WTC11 (cell line): ENCODE measurements at regions not wholly inside any gene's neighbourhood (a gene's known extent, or its start where the extent isn't known, plus 50 kb on each side); places are given as distances from the start of the nearest gene placed in this dataset.

ENCODE experiments used
- ATAC-seq: fragments of 200-7000 bp; cut with Tn5 transposase; 2 replicates; pipeline ENCODE4 v1.10.0; 2021; ENCODE audit warnings: mild to moderate bottlenecking, moderate library complexity
- CTCF ChIA-PET: fragments of 300-600 bp; sonication (Branson Sonifier 250); formaldehyde crosslinking; loops from one replicate; lab custom pipeline; 2021; ENCODE audit warnings: antibody characterized with exemption; lab: Charles Lee
- POLR2A ChIA-PET: fragments of 350-600 bp; sonication (Branson Sonifier 250); formaldehyde crosslinking; loops from one replicate; lab custom pipeline; 2021; ENCODE audit warnings: antibody characterized with exemption; lab: Charles Lee
- DNase-seq: peaks from one replicate; pipeline ENCODE4 v3.0.0; 2021; ENCODE audit warnings: low spot score
- H3K27ac Mint-ChIP-seq: 2 replicates; pipeline ENCODE4 v1.8.0; 2021; ENCODE audit warnings: mixed read lengths
- H3K27me3 Mint-ChIP-seq: 2 replicates; pipeline ENCODE4 v1.8.0; 2021; ENCODE audit warnings: low read depth, mild to moderate bottlenecking, moderate library complexity, mixed read lengths
- H3K36me3 Mint-ChIP-seq: 2 replicates; pipeline ENCODE4 v1.8.0; 2021; ENCODE audit warnings: mixed read lengths
- H3K4me1 Mint-ChIP-seq: 2 replicates; pipeline ENCODE4 v1.8.0; 2022; ENCODE audit warnings: mixed read lengths
- H3K4me3 Mint-ChIP-seq: 2 replicates; pipeline ENCODE4 v1.8.0; 2021; ENCODE audit warnings: mild to moderate bottlenecking, moderate library complexity, mixed read lengths
- H3K9me3 Mint-ChIP-seq: 2 replicates; pipeline ENCODE4 v1.8.0; 2021; ENCODE audit warnings: mixed read lengths
- ELF4 ChIP-seq: sonication (generic); formaldehyde crosslinking; IDR thresholded peaks from 2 replicates; pipeline ENCODE4 v1.8.1; 2022; ENCODE audit warnings: low read depth, mild to moderate bottlenecking, moderate library complexity, missing genetic modification reagents
- FOXK1 ChIP-seq: sonication (generic); formaldehyde crosslinking; IDR thresholded peaks from 2 replicates; pipeline ENCODE4 v1.8.0; 2022; ENCODE audit warnings: mild to moderate bottlenecking, moderate library complexity, missing genetic modification reagents
- GABPB1 ChIP-seq: sonication (generic); formaldehyde crosslinking; IDR thresholded peaks from 2 replicates; pipeline ENCODE4 v1.8.1; 2023; ENCODE audit warnings: mild to moderate bottlenecking, missing genetic modification reagents
- GRHL2 ChIP-seq: fragments of 250-450 bp; sonication (Bioruptor Pico); IDR thresholded peaks from 2 replicates; pipeline ENCODE4 v1.8.0; 2022; ENCODE audit warnings: mild to moderate bottlenecking, moderate library complexity; ENCODE audit not compliant: insufficient replicate concordance, severe bottlenecking
- IRF2 ChIP-seq: sonication (generic); formaldehyde crosslinking; IDR thresholded peaks from 2 replicates; pipeline ENCODE4 v1.8.0; 2022; ENCODE audit warnings: low read depth, missing genetic modification reagents, borderline replicate concordance
- JAZF1 ChIP-seq: fragments of 250-450 bp; sonication (Bioruptor Pico); IDR thresholded peaks from 2 replicates; pipeline ENCODE4 v1.9.0; 2021; ENCODE audit warnings: moderate library complexity, mild to moderate bottlenecking, inconsistent platforms
- JUN ChIP-seq: sonication (generic); formaldehyde crosslinking; IDR thresholded peaks from 2 replicates; pipeline ENCODE4 v1.8.0; 2023; ENCODE audit warnings: mild to moderate bottlenecking, missing genetic modification reagents
- MYBL2 ChIP-seq: sonication (generic); formaldehyde crosslinking; IDR thresholded peaks from 2 replicates; pipeline ENCODE4 v1.8.1; 2023; ENCODE audit warnings: mild to moderate bottlenecking, moderate library complexity, missing genetic modification reagents
- NR2C2 ChIP-seq: sonication (generic); formaldehyde crosslinking; IDR thresholded peaks from 2 replicates; pipeline ENCODE4 v1.8.0; 2022; ENCODE audit warnings: mild to moderate bottlenecking, missing genetic modification reagents
- OVOL2 ChIP-seq: fragments of 250-450 bp; sonication (Bioruptor Pico); IDR thresholded peaks from 2 replicates; pipeline ENCODE4 v1.9.0; 2021; ENCODE audit warnings: mild to moderate bottlenecking, borderline replicate concordance
- SP1 ChIP-seq: sonication (generic); formaldehyde crosslinking; conservative IDR thresholded peaks from 2 replicates; pipeline ENCODE4 v1.8.1; 2022; ENCODE audit warnings: missing genetic modification reagents
- TCF7 ChIP-seq: sonication (generic); formaldehyde crosslinking; IDR thresholded peaks from 2 replicates; pipeline ENCODE4 v1.8.0; 2022; ENCODE audit warnings: mild to moderate bottlenecking, low read depth, missing genetic modification reagents, moderate library complexity
- TEAD4 ChIP-seq: sonication (generic); formaldehyde crosslinking; IDR thresholded peaks from 2 replicates; pipeline ENCODE4 v1.8.0; 2022; ENCODE audit warnings: mild to moderate bottlenecking, missing genetic modification reagents
- TP53 ChIP-seq: sonication (generic); formaldehyde crosslinking; IDR thresholded peaks from 2 replicates; pipeline ENCODE4 v1.8.1; 2023; ENCODE audit warnings: mild to moderate bottlenecking, missing genetic modification reagents
- TF ChIP-seq, protein P1 (sequence below): sonication (generic); formaldehyde crosslinking; IDR thresholded peaks from 2 replicates; pipeline ENCODE4 v1.8.1; 2023; ENCODE audit warnings: mild to moderate bottlenecking, missing genetic modification reagents
- TF ChIP-seq, protein P2 (sequence below): sonication (generic); formaldehyde crosslinking; IDR thresholded peaks from 2 replicates; pipeline ENCODE4 v1.8.0; 2023; ENCODE audit warnings: missing genetic modification reagents
- TF ChIP-seq, protein P3 (sequence below): fragments of 250-450 bp; sonication (Bioruptor Pico); conservative IDR thresholded peaks from 2 replicates; pipeline ENCODE4 v1.9.0; 2021; ENCODE audit warnings: mild to moderate bottlenecking
- TF ChIP-seq, protein P4 (sequence below): sonication (generic); formaldehyde crosslinking; IDR thresholded peaks from 2 replicates; pipeline ENCODE4 v1.8.1; 2022; ENCODE audit warnings: mild to moderate bottlenecking, missing genetic modification reagents, moderate library complexity, borderline replicate concordance
- TF ChIP-seq, protein P5 (sequence below): sonication (generic); formaldehyde crosslinking; IDR thresholded peaks from 2 replicates; pipeline ENCODE4 v1.8.1; 2023; ENCODE audit warnings: mild to moderate bottlenecking, missing genetic modification reagents, borderline replicate concordance

DNA sequence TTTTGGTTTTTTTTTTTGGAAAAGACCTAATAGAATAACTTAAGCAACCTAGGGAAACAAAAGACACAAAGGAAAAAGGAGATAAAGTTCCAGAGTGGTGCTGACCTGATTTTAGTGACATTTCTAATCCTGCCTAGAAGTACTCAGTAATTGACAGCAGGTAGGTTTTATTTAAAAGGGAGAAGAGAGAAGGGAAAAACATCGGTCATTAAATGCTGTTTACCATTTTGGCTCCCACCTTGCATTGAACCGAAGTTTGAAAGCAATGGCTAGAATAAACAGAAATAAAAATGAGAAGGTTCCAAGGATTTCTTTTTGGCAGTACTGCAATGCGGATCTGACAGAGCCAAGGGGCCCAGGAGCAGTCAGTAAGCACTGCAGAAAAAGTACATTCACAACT, 115.8 kb upstream of the MAOA start:
- Mint-ChIP-seq H3K4me3 (no peak overlapping the region), H3K9me3 (peaks cover 10% of the 10 kb centered on the region)
- no peak for DNase-seq
- TF ChIP-seq ELF4 (CRISPR knock-in tag) (no peak), TEAD4 (CRISPR knock-in tag) (no peak), GABPB1 (CRISPR knock-in tag) (no peak), TCF7 (CRISPR knock-in tag) (no peak), GRHL2 (CRISPR knock-in tag) (no peak), JUN (CRISPR knock-in tag) (no peak), FOXK1 (CRISPR knock-in tag) (no peak), JAZF1 (CRISPR knock-in tag) (no peak), IRF2 (CRISPR knock-in tag) (no peak), NR2C2 (no peak), TP53 (CRISPR knock-in tag) (no peak), OVOL2 (no peak), SP1 (no peak), MYBL2 (CRISPR knock-in tag) (no peak)
- TF ChIP-seq, protein P1, sequence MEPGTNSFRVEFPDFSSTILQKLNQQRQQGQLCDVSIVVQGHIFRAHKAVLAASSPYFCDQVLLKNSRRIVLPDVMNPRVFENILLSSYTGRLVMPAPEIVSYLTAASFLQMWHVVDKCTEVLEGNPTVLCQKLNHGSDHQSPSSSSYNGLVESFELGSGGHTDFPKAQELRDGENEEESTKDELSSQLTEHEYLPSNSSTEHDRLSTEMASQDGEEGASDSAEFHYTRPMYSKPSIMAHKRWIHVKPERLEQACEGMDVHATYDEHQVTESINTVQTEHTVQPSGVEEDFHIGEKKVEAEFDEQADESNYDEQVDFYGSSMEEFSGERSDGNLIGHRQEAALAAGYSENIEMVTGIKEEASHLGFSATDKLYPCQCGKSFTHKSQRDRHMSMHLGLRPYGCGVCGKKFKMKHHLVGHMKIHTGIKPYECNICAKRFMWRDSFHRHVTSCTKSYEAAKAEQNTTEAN (CRISPR knock-in tag) = no peak
- TF ChIP-seq, protein P2, sequence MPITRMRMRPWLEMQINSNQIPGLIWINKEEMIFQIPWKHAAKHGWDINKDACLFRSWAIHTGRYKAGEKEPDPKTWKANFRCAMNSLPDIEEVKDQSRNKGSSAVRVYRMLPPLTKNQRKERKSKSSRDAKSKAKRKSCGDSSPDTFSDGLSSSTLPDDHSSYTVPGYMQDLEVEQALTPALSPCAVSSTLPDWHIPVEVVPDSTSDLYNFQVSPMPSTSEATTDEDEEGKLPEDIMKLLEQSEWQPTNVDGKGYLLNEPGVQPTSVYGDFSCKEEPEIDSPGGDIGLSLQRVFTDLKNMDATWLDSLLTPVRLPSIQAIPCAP = no peak
- TF ChIP-seq, protein P3, sequence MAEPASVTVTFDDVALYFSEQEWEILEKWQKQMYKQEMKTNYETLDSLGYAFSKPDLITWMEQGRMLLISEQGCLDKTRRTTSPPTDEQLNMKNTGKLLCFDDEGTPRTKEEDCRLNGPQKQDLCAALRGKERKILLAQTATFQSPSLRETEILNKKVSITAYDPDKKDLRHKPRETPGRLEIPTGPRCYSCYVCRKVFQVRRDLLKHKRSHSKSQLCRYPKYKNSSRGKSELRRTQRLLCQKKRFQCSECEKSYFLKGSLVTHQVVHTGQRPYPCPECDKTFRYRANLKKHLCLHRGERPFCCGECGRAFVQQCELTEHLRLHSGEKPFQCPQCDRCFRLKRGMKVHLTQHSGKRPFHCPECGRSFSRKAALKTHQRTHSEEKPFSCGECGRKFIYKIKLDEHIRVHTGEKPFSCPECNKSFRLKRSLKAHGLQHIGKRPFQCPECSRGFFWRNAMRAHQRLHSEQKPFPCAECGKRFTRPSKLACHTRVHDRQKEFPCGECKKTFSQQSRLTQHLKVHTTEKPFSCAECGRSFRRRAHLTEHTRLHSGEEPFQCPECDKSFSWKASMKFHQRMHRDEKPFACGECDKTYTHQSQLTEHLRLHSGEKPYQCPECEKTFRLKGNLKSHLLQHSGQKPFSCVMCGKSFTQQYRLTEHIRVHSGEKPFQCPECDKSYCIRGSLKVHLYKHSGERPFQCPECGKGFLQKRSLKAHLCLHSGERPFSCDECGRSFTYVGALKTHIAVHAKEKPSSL (CRISPR knock-in tag) = no peak
- TF ChIP-seq, protein P4, sequence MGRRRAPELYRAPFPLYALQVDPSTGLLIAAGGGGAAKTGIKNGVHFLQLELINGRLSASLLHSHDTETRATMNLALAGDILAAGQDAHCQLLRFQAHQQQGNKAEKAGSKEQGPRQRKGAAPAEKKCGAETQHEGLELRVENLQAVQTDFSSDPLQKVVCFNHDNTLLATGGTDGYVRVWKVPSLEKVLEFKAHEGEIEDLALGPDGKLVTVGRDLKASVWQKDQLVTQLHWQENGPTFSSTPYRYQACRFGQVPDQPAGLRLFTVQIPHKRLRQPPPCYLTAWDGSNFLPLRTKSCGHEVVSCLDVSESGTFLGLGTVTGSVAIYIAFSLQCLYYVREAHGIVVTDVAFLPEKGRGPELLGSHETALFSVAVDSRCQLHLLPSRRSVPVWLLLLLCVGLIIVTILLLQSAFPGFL (CRISPR knock-in tag) = no peak
- TF ChIP-seq, protein P5, sequence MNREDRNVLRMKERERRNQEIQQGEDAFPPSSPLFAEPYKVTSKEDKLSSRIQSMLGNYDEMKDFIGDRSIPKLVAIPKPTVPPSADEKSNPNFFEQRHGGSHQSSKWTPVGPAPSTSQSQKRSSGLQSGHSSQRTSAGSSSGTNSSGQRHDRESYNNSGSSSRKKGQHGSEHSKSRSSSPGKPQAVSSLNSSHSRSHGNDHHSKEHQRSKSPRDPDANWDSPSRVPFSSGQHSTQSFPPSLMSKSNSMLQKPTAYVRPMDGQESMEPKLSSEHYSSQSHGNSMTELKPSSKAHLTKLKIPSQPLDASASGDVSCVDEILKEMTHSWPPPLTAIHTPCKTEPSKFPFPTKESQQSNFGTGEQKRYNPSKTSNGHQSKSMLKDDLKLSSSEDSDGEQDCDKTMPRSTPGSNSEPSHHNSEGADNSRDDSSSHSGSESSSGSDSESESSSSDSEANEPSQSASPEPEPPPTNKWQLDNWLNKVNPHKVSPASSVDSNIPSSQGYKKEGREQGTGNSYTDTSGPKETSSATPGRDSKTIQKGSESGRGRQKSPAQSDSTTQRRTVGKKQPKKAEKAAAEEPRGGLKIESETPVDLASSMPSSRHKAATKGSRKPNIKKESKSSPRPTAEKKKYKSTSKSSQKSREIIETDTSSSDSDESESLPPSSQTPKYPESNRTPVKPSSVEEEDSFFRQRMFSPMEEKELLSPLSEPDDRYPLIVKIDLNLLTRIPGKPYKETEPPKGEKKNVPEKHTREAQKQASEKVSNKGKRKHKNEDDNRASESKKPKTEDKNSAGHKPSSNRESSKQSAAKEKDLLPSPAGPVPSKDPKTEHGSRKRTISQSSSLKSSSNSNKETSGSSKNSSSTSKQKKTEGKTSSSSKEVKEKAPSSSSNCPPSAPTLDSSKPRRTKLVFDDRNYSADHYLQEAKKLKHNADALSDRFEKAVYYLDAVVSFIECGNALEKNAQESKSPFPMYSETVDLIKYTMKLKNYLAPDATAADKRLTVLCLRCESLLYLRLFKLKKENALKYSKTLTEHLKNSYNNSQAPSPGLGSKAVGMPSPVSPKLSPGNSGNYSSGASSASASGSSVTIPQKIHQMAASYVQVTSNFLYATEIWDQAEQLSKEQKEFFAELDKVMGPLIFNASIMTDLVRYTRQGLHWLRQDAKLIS = no peak
- TF ChIP-seq, all 79 proteins: peak for 0
- Mint-ChIP-seq H3K36me3 (peaks cover 4% of the 10 kb centered on the region), H3K4me1 (peaks cover 26% of the 10 kb centered on the region), H3K27me3 (no peaks in the 10 kb centered on the region; the same call in 1 of the 2 replicates), H3K27ac (no peak overlapping the region)
- POLR2A ChIA-PET = no interaction called here
- no peak for ATAC-seq
- CTCF ChIA-PET = no interaction called here
